ENCODE measurements at regions not wholly inside any gene's neighbourhood (a gene's known extent, or its start where the extent isn't known, plus 50 kb on each side); places are given as distances from the start of the nearest gene placed in this dataset.

DNA sequence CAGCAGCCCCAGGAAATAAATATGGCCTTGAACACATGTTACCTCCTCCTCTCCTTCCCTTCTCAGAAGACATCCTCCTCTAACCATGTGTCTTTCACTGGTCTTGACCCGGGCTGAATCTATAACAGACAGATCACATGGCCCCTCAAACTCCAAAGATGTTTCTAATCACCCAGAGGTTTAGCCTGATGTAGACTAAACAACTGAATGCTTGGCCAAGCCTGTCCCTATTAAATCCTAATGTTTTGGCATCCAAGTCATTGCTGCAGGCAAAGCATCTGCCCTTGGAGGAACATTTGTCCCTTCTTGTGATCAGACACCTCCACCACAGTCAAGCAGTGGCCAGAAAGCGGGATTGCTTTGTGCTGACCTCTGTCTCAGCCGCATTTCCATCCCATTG, 65.5 kb downstream of the ANKRD60 start:
- DNase-seq: no peak

DNA sequence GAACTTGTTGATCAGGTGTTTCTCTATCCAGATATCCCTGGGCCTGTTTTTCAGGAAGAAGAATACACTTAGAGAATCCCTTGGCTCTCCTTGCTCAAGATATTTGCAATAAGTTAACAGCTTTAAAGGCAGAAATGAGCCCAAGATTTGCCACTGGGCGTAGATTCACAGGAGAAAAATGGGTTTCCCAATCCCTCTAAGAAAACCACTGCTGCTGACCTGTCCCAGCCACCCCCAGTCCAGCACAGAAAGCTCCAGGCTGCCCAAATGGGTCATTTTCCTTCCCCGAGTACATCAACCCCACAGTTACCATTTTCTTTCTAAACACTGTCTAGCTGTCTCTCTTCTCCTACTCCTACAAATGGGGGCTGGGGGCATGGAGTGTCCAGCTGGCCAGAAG, 67.3 kb downstream of the ANKRD60 start:
- no peak for DNase-seq

GRCh38 chr20:58160451-58161061, 67.9 kb downstream of the ANKRD60 start:
- DNase-seq: no peak

- DNase-seq: no peak
Observed at GRCh38 chr20:58155148-58155925, 73.1 kb downstream of the ANKRD60 start.

GRCh38 chr20:58154113-58154512, 74.3 kb downstream of the ANKRD60 start:
- no peak for DNase-seq

DNA sequence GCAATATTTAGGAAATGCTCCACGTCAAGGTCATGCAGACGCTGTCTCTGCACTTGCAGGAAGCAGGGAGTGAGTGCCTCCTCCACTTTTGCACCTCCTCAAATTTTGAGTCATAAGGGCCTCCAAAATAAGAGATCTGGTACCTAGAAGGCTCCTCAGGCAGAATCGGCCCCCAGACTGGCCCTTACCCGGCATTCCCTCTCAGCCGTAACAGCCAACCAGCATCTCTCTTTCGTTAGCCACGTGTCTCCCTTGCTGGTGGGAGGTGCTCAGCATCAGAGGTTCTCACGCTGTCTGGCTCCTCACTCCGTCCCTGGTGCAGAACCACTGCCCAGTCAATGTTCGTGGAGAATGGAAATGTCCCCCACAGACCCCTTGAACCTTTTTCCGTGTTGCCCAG, 75.3 kb downstream of the ANKRD60 start:
- DNase-seq: no peak

DNA sequence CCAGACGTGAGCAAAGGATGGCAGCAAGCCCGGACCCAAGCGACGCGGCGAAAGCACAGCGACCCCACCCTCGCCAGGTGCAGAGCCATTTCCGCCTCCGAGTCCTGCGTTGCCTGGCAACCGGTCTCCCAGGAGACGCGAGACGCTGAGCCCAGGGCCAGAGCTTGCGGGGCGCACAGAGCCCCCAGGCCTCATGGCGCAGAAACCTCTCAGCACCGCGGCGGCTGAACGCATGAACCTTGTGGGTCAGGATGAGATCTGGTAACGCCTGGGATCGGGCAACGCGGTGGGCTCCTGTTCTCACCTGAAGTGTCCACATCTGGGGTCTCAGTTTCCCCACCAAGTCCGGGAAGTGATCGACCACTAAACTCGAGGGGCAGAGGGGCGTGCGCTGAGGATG, 77.7 kb downstream of the ANKRD60 start:
- DNase-seq: no peak

DNA sequence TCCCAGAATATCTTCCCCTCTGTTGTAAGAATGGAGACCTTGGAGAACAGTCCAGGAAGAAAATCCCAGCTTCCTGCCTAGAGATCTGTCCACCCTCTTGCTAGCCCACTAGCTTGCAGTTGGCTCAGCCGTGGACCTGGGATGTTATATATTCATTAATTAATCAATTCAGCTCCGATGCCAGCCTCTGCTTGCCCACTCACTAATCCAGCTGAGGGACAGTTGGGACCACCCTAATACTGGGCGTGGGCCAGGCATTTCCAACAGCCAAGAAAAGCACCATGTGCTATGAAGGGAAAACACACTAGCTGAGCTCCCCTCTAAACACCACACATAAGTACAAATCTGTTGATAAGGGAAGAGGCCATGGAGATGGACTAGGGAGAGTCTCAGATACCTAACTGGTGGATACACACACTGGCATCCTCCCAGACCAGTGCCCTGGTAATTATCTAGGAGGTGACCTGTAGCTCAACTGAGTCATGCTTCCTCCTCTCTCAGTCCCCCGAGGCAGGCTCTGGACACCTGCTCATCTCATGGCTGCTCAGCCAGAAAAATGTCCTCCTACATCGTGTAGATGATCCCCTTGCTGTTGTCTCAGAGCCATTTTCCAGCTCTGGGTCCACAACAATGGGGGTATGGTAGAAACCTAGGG, 78.9 kb downstream of the ANKRD60 start:
- no peak for DNase-seq

DNA sequence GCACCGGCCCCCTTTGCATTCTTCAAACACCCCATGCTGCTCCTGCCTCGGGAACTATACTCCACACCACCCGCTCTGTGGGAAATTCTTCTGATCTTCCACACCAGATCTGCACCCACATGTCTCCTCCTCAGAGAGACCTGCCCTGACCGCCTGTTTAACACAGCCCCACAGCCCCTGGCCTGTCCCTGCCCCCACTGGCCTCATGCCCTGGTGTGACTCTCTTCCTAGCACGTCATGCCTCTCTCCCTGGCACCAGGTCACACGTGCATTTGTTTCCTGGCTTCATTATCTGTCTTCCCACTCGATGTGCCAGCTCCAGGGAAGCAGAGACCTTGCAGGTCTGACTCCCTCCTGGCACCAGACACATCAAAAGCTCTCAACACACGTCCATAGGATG, 79.6 kb downstream of the ANKRD60 start:
- no peak for DNase-seq

GRCh38 chr20:58147628-58148370, 80.7 kb downstream of the ANKRD60 start:
- DNase-seq: no peak

GRCh38 chr20:58146746-58147140, 81.7 kb downstream of the ANKRD60 start:
- no peak for DNase-seq

- no peak for DNase-seq
Observed at GRCh38 chr20:58146081-58146745, 82.2 kb downstream of the ANKRD60 start.

DNA sequence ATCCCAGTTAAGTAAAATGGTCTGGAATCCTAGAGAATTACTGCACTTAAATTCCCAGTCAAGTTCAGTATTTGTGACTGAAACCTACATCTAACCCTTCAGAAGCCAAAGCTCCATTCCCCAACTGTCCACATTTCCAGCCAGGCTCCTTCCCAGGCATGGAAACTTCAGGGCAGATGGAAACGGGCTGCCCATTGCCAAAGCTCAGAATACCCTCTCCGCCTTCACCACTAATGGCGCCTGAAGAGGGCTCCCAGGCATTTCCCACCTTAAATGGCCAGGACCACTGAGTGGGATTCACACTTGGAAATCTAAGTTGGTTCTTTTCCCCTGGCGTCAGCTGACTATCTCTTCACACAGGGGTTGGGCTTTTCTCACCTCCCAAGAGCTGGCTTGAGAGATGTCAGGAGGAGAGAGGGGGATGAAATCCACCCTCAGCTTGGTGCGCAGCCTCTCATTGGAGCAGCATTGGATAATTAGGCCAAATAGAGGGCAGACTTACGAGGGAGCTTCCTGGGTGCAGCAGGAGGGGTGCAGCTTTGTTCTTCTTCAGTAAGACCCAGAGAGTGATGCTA, 82.9 kb downstream of the ANKRD60 start:
- DNase-seq: no peak

GRCh38 chr20:58144096-58144495, 84.4 kb downstream of the ANKRD60 start:
- no peak for DNase-seq

DNA sequence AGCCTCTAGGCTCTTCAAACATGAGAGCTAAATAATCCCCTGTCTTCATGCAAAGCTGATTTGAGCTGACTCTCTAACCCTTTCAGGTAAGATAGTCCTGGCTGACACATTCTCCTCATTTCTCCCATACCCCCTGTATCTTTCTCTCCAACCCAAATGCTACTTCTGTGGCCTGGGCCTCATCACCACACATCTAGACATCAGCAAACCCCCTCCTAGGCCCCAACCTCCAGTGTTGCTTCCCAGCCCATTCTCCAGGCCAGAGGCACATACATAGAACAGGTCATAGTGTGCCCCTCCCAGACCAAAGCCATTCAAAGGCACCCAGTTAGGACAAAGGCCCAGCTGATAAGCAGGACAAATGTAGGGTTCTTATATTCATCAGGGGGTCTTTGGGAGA, 84.9 kb downstream of the ANKRD60 start:
- DNase-seq: no peak

- no peak for DNase-seq
Observed at GRCh38 chr20:58142843-58143185, 85.6 kb downstream of the ANKRD60 start.

DNA sequence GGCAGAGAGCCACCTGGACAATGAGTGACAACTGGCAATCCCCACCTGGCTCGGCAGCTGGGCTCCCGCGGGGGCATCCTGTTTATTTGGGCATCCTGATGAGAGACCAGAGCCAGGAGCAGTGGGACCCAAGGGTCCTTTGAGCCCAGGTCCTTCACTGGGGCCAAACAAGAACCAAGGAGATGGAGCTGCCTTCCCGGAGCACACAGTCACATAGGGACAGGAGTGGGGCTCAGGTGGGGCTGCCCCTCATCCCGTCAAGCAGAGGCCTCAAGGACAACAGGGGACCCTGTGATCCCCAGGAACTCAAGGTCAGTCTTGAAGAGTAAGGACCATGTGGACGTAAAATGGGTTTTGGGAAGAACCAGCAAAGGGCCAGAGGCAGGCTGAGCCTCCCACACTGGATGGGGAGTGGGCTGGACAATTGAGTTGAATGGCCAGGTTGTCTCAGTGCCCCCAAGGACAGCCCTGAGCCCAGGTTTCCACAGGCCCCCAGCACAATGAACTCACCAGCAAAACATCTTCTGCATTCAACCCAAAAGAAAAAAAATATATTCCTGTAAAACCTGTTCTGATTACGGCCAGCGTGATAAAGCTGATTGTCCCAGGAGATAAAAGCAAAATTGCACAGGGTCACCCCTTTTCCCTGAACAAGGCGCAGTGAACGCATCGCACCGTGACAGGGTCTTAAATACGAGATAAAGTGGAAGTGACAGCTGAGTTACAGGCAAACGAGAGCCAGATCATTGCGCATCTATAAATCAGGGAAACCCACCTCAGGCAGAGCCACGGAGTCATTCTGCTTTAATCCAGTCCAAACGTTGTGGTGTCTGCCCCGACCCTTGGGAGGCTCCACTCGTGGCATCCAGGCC, 86.2 kb downstream of the ANKRD60 start:
- no peak for DNase-seq

- DNase-seq: no peak
Observed at GRCh38 chr20:58141496-58141895, 87.0 kb downstream of the ANKRD60 start.

- no peak for DNase-seq
Observed at GRCh38 chr20:58140787-58141425, 87.5 kb downstream of the ANKRD60 start.

DNA sequence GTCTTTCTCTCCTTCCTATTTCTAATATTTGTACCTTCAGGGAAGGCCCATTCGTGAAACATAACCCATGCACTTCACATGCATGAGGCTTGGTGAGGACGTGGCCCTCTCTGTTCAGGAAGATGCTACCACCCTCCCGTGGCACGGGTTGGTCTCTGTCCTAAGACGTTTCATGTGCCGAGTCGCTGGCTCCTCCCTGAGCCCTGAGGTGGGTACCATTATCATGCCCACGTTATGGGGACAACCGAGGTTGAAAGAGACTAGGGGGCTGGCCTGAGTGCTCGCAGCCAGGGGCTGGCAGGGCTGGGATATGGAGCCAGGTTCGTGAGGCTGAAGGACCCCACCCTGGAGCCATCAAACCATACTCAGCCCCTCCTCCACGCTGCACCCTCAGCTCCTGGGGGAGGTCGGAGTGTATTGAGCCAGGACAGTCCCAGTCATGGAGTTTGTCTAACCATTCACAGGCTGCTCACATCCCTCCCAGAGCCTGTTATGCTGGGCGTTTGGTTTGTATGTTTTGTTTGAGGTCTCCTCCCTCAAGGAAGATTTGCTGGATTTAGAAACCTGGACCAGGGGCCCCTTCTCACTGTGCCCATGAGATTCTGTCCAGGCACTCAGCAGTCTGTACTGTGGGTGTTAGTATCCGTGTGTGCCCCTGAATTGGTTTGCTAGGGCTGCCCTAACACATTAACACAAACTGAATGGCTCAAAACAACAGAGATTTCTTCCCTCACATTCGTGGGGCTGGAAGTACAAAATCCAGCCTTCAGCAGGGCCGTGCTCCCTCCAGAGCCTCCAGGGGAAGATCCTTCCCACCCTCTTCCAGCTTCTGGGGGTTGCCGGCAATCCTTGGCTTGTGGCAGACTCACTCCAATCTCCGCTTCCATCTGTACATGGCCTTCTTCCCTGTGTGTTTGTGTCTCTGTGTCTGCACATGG, 88.3 kb downstream of the ANKRD60 start:
- no peak for DNase-seq
